Right lobe of liver (tissue), 4 donors: ENCODE measurements at regions not wholly inside any gene's neighbourhood (a gene's known extent, or its start where the extent isn't known, plus 50 kb on each side); places are given as distances from the start of the nearest gene placed in this dataset.

ENCODE experiments used
- POLR2A ChIP-seq: fragments of 450-650 bp; IDR thresholded peaks from one replicate; pipeline ENCODE4 v1.6.1; 2017; ENCODE audit warnings: antibody characterized with exemption, mild to moderate bottlenecking
- TF ChIP-seq, protein P1 (sequence below), 4 donors: fragments of 200-600 bp in 3 of 4; fragments of 450-650 bp in 1 of 4; IDR thresholded peaks; one replicate each; pipeline versions ENCODE4 v1.5.1 to v1.8.0; 2016 to 2022; ENCODE audit warnings: antibody characterized with exemption in 4 of 4, mild to moderate bottlenecking in 2 of 4
- donor health status: DM: no; HTN: no; CAD: no.
- donor health status: DM: no; HTN: no; CAD: no.
- donor health status: DM: no; HTN: yes; CAD: no.

- TF ChIP-seq, protein P1, sequence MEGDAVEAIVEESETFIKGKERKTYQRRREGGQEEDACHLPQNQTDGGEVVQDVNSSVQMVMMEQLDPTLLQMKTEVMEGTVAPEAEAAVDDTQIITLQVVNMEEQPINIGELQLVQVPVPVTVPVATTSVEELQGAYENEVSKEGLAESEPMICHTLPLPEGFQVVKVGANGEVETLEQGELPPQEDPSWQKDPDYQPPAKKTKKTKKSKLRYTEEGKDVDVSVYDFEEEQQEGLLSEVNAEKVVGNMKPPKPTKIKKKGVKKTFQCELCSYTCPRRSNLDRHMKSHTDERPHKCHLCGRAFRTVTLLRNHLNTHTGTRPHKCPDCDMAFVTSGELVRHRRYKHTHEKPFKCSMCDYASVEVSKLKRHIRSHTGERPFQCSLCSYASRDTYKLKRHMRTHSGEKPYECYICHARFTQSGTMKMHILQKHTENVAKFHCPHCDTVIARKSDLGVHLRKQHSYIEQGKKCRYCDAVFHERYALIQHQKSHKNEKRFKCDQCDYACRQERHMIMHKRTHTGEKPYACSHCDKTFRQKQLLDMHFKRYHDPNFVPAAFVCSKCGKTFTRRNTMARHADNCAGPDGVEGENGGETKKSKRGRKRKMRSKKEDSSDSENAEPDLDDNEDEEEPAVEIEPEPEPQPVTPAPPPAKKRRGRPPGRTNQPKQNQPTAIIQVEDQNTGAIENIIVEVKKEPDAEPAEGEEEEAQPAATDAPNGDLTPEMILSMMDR (IDR thresholded peaks at IDR 0.05): no peak
- TF ChIP-seq POLR2A: no peak
Measured at GRCh38 chr1:230016159-230016558, 50.9 kb upstream of the GALNT2 start.
